ENCODE measurements at regions not wholly inside any gene's neighbourhood (a gene's known extent, or its start where the extent isn't known, plus 50 kb on each side); places are given as distances from the start of the nearest gene placed in this dataset.
"Not testable (repeated sequence)": the region's sequence is repeated elsewhere in the genome, so short reads cannot be mapped to it uniquely, and the experiment has no call there.

DNA sequence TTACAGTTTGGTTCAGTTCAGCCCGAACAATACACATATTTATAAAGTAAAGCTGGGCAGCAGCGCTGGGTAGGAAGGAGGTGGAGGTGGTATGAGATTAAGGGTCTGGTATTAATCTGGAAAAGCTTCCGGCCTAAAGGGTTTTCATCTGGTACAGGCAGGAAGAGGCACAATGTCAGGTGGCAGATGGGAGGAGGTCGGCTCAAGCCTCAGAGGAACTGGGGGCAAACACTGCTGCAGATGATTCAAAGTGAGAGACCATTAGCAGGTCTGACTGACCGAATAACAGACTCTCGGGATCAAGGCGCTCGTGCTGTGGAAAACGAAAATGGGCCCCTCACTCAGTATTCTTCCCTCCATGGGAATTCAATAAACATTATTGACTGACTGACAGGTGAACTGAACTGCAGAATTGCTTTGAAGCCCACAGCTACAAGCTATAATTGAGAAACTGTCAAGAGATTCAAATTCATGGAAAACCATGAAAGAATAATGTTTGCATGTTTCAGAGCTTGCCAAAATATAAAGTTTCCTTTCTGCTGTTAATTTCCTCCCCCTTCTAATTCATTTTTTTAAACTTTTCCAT lies 75.3 kb downstream of the TMEM167A start:
- no peaks in the 10 kb centered on the region for H3K9me3 Mint-ChIP-seq
- H3K27ac Mint-ChIP-seq: no peak overlapping the region
- H3K27me3 Mint-ChIP-seq: no peaks in the 10 kb centered on the region
- CTCF ChIA-PET: no interaction called here
- H3K36me3 Mint-ChIP-seq (ENCODE audit: low read depth): no peaks in the 10 kb centered on the region
- no peaks in the 10 kb centered on the region for H3K4me1 Mint-ChIP-seq
- H3K4me3 Mint-ChIP-seq: no peak overlapping the region
- POLR2A ChIA-PET: no interaction called here
- no peak for DNase-seq

DNA sequence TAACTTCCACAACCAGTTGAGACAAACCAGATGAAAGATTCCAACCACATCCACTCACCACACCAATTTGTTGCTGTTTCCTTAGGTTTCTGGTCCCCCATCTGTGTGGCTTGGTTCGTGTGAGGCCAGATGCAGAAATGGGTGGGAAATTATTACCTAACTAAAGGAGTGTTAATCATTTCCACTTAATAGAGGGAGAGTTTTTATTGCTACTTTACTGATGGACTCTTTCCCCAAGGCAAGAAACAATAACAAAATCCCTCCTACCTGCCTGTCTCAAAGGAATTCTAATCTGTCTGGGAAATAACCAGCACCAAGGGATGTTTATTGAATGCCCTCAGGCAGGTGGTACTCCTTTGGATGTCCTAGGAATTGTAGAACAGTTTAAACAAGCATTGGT lies 76.3 kb downstream of the TMEM167A start:
- Mint-ChIP-seq H3K27ac (no peak overlapping the region), H3K9me3 (no peaks in the 10 kb centered on the region), H3K4me3 (no peak overlapping the region), H3K36me3 (ENCODE audit: low read depth) (no peaks in the 10 kb centered on the region), H3K4me1 (no peaks in the 10 kb centered on the region), H3K27me3 (no peaks in the 10 kb centered on the region)
- no peak for DNase-seq
- POLR2A ChIA-PET: no interaction called here
- CTCF ChIA-PET: no interaction called here

DNA sequence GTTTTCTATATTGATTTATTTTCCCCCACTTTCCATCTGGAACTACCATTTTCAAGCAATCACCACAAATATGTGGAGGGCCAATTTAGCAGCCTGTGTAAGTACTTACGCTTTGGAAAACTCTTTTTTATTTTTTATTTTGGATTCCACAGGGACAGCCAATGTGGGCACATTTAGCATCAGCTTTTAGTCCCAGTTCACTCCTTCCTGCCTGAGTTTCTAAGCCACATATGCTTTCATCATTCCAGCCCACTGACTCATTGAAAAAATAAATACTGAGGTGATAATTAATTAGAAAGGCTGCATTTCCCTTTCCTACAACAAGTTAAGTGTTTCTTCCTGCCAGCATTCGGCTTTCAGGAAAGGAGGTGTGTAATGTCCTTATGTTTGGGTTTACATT lies 76.8 kb downstream of the TMEM167A start:
- Mint-ChIP-seq H3K27ac (no peak overlapping the region), H3K9me3 (no peaks in the 10 kb centered on the region), H3K4me3 (no peak overlapping the region), H3K36me3 (ENCODE audit: low read depth) (no peaks in the 10 kb centered on the region), H3K4me1 (no peaks in the 10 kb centered on the region), H3K27me3 (no peaks in the 10 kb centered on the region)
- DNase-seq: no peak
- ChIA-PET POLR2A (no interaction called here), CTCF (no interaction called here)

DNA sequence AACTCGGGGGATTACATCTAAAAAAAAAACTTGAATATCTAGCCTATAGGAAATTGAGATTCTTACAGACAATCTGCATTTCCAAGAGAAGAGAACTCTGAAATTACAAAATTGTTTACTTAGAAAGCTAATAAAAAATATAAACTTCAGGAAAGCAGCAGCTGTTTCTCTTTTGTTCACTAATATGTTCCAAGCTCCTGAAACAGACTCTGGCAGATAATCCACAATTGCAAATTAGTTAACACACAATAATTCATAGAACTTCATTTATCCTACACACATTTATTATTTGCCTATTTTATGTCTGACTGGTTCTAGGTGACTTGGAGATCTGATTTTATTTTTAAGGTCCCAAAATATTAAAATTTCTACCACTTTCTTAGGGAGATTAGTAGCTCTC lies 83.8 kb downstream of the TMEM167A start:
- POLR2A ChIA-PET: no interaction called here
- no peak for DNase-seq
- CTCF ChIA-PET: no interaction called here
- H3K27me3 Mint-ChIP-seq: no peaks in the 10 kb centered on the region
- no peaks in the 10 kb centered on the region for H3K4me1 Mint-ChIP-seq
- no peak overlapping the region for H3K27ac Mint-ChIP-seq
- no peaks in the 10 kb centered on the region for H3K36me3 Mint-ChIP-seq (ENCODE audit: low read depth)
- H3K9me3 Mint-ChIP-seq: peaks cover 2% of the 10 kb centered on the region
- H3K4me3 Mint-ChIP-seq: no peak overlapping the region

DNA sequence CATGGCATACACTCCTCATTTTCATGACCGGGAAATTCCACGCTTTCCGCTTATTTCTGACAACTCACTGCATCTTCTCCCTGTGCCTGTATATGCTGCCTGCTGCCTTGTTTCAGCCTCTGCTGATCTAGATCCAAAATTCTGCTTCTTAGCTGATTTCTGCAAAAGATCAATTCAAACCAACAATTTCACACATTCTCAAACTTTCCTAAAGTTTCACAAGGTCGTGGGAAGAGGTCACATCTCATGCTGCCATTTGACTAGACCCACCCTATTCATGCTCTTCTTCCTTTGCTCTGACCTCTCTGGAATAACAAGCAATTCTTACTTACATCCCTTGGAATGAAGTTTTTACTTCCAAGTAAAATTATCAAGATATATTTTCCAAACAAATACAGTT lies 84.5 kb downstream of the TMEM167A start:
- H3K4me1 Mint-ChIP-seq: no peaks in the 10 kb centered on the region
- no peak for DNase-seq
- CTCF ChIA-PET: no interaction called here
- H3K4me3 Mint-ChIP-seq: no peak overlapping the region
- H3K36me3 Mint-ChIP-seq (ENCODE audit: low read depth): no peaks in the 10 kb centered on the region
- peaks cover 2% of the 10 kb centered on the region for H3K9me3 Mint-ChIP-seq
- H3K27me3 Mint-ChIP-seq: no peaks in the 10 kb centered on the region
- POLR2A ChIA-PET: no interaction called here
- no peak overlapping the region for H3K27ac Mint-ChIP-seq

DNA sequence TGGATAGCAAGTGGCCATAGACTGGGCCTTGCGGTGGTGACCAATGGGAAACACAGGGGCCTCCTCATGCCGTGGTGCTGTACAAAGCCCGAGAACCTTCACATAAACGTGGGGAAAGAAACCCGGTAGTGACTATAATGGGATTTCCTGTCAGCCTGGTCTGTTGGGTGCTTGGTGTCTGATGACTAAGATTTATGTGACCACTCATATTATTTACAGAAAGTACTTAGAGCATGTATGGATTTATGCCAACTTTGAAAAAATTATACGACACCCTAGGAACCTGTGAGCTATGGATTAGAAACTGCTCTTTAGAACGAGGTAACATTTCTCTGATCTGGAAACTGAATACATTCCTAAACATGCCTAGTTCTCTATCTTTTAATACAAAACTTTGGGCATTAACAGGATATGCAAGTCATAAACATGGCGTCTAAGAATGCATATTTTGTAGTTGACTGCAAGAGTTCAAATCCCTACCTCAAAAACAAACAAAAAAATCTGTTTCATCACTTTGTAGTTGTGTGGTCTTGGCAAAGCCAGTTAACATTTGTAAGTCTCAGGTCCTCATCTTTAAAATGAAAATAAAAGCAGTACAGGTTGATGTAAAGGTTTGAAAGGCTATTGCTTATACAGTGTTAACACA lies 85.4 kb downstream of the TMEM167A start:
- Mint-ChIP-seq H3K27me3 (no peaks in the 10 kb centered on the region), H3K9me3 (peaks cover 2% of the 10 kb centered on the region), H3K36me3 (ENCODE audit: low read depth) (no peaks in the 10 kb centered on the region), H3K4me3 (no peak overlapping the region), H3K4me1 (no peaks in the 10 kb centered on the region), H3K27ac (no peak overlapping the region)
- ChIA-PET CTCF (no interaction called here), POLR2A (no interaction called here)
- no peak for DNase-seq

DNA sequence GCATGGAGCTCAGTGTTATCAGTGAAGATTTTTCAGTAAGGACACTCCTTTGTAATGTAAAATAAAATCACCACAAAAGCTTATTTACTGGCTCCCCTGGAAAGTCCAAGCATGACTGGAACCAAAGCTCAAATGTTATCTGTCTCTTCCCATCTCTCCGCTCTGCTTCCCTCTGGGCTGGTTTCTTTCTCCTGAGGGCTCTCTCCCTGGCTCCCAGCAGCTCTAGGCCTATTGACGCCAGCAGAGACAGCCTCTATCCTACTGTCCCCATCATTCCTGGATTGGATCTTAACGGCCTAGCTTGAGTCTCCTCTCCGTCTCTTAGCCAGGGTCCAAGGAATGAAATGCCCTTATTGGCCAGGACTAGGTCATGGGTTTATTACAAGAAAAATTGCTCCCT lies 86.1 kb downstream of the TMEM167A start:
- no peaks in the 10 kb centered on the region for H3K36me3 Mint-ChIP-seq (ENCODE audit: low read depth)
- H3K27ac Mint-ChIP-seq: no peak overlapping the region
- no peak overlapping the region for H3K4me3 Mint-ChIP-seq
- H3K9me3 Mint-ChIP-seq: peaks cover 2% of the 10 kb centered on the region
- no peak for DNase-seq
- no peaks in the 10 kb centered on the region for H3K4me1 Mint-ChIP-seq
- H3K27me3 Mint-ChIP-seq: no peaks in the 10 kb centered on the region
- ChIA-PET POLR2A (no interaction called here), CTCF (no interaction called here)

DNA sequence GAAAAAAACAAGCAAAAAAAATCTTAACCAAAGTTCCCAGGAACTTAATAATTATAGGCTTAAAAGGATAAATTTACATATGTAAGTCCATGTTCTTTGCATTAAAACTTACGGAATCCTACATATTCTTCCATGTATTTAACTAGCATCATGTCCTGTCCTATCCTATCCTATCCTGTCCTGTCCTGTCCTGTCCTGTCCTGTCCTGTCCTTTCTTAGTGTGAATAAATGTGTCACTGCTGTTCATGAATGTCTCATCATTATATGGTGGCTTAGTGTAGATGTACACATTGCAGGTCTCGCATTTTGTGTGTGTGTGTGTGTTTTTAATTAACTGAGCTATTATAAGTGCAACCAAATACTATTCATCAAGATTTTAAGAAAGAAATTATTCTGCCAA lies 90.0 kb downstream of the TMEM167A start:
- DNase-seq: no peak
- Mint-ChIP-seq H3K36me3 (ENCODE audit: low read depth) (no peaks in the 10 kb centered on the region), H3K27ac (no peak overlapping the region), H3K27me3 (no peaks in the 10 kb centered on the region), H3K4me3 (no peak overlapping the region), H3K9me3 (no peaks in the 10 kb centered on the region), H3K4me1 (no peaks in the 10 kb centered on the region)
- CTCF ChIA-PET: no interaction called here
- POLR2A ChIA-PET: no interaction called here

DNA sequence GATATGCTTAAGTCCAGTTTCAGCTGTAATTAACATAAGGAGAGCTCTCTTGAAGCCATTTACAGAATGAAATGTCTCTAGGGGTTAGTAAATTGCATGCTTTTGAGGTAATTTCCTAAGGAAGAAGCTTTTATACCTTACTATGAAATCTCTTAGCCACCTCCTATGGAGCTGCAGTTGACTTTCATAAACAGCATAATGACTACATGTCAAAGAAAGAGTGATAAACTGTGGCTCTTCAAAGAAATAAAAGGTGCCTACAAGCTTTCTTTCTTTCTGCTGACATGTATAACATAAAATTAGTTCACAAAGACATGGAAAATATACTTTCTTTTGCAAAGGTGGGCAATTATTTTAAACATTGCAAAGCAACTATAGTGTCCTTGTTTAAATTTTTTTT lies 90.8 kb downstream of the TMEM167A start:
- Mint-ChIP-seq H3K27me3 (no peaks in the 10 kb centered on the region), H3K4me3 (no peak overlapping the region), H3K36me3 (ENCODE audit: low read depth) (no peaks in the 10 kb centered on the region), H3K27ac (no peak overlapping the region), H3K4me1 (no peaks in the 10 kb centered on the region), H3K9me3 (no peaks in the 10 kb centered on the region)
- no peak for DNase-seq
- ChIA-PET CTCF (no interaction called here), POLR2A (no interaction called here)

DNA sequence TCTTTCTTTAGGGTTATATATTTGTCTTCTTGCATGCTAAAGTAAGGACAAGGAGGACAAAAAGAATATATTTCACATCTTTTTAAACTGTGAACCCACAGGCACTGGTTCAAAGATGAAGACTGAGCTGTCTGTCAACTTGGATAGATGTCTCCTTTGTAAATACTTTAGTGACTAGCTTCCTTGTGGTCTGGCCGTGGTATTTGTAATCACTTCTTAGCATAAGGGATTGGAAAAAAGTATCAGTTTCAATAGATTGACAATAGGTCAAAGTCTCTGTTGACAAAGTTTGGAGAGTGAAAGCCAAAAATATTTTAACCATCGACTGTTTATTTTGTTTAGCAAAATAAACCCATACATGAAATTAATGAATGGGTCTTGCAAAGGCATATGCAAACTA lies 91.4 kb downstream of the TMEM167A start:
- ChIA-PET CTCF (no interaction called here), POLR2A (no interaction called here)
- H3K27ac Mint-ChIP-seq: no peak overlapping the region
- H3K36me3 Mint-ChIP-seq (ENCODE audit: low read depth): no peaks in the 10 kb centered on the region
- H3K27me3 Mint-ChIP-seq: no peaks in the 10 kb centered on the region
- no peak overlapping the region for H3K4me3 Mint-ChIP-seq
- DNase-seq: no peak
- no peaks in the 10 kb centered on the region for H3K4me1 Mint-ChIP-seq
- no peaks in the 10 kb centered on the region for H3K9me3 Mint-ChIP-seq

DNA sequence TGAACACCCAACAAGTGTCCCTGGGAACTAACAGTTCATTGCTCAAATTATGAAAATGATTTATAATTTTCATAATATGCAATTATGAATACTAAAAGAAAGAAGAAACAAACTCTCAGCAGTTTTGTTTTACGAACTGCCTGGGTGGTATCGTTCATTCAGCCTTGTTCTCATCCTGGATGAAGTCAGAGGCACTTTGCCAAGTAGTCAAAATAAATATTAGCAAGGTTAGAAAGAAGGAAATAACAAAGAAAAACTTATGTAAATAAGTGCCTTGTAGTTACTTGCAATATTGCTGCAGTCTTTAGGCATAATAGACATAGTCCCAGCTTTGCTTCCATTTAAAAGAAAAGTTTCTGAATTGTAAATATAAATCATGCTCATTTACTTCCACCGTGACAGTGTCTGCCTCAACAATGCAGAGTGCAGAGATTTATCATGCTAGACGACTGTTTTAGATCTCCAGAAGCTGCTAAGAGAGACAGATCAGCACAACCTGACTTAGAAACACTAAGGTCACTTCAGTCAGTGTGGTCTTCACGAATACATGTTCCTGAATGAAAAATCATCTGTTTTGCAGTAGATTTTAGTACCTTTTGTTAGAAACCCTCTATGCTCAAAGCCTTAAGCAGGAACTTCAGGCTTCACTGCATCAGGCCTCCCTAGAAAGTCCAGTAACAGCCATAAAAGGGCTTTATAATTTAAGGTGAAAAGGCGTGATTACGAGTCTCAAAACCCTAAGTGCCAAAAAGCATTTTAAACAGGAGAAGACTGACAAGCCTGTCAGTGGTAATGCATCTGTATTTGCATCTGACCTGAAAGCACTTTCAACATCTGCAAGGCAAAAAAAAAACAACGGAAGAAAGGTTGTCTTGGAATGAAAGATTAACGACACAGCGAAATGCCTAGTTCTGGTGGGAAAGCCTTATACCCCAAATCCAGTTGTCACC lies 92.1 kb downstream of the TMEM167A start:
- POLR2A ChIA-PET: no interaction called here
- Mint-ChIP-seq H3K9me3 (no peaks in the 10 kb centered on the region), H3K36me3 (ENCODE audit: low read depth) (no peaks in the 10 kb centered on the region), H3K4me1 (no peaks in the 10 kb centered on the region), H3K27ac (no peak overlapping the region), H3K4me3 (no peak overlapping the region), H3K27me3 (no peaks in the 10 kb centered on the region)
- CTCF ChIA-PET: no interaction called here
- no peak for DNase-seq

DNA sequence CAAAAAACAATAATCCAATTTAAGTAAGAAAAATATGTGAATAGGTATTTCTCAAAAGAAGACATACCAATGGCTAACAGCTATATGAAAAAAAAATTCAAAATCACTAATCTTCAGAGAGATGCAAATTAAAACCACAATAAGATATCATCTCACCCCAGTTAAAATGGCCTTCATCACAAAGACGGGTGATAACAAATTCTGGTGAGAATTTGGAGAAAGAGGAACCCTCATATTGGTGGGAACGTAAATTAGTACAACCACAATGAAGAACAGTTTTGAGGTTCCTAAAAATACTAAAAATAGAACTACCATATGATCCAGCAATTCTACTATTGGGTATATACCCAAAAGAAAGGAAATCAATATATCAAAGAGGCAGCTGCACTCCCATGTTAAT lies 94.3 kb downstream of the TMEM167A start:
- CTCF ChIA-PET: no interaction called here
- H3K36me3 Mint-ChIP-seq (ENCODE audit: low read depth): no peaks in the 10 kb centered on the region

DNA sequence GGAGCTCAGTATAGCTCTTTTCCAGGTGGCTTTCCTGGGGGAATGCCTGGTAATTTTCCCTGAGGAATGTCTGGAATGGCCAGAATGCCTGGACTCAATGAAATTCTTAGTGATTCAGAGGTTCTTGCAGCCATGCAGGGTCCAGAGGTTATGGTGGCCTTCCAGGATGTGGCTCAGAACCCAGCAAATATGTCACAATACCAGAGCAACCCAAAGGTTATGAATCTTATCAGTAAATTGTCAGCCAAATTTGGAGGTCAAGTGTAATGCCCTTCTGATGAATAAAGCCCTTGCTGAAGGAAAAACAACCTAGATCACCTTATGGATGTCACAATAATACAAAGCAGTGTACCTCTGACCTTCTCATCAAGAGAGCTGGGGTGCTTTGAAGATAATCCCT lies 100.3 kb downstream of the TMEM167A start:
- H3K4me1 Mint-ChIP-seq; POLR2A ChIA-PET; H3K36me3 Mint-ChIP-seq (ENCODE audit: low read depth); H3K27ac Mint-ChIP-seq; DNase-seq; H3K27me3 Mint-ChIP-seq; H3K4me3 Mint-ChIP-seq; CTCF ChIA-PET: not testable (repeated sequence)
- H3K9me3 Mint-ChIP-seq: peaks cover 22% of the 10 kb centered on the region

More for the DNA sequence above, 94.3 kb downstream of the TMEM167A start:
- no peak overlapping the region for H3K27ac Mint-ChIP-seq
- H3K4me1 Mint-ChIP-seq: no peaks in the 10 kb centered on the region
- DNase-seq: no peak
- POLR2A ChIA-PET: no interaction called here
- no peaks in the 10 kb centered on the region for H3K27me3 Mint-ChIP-seq
- H3K4me3 Mint-ChIP-seq: no peak overlapping the region
- H3K9me3 Mint-ChIP-seq: no peaks in the 10 kb centered on the region

DNA sequence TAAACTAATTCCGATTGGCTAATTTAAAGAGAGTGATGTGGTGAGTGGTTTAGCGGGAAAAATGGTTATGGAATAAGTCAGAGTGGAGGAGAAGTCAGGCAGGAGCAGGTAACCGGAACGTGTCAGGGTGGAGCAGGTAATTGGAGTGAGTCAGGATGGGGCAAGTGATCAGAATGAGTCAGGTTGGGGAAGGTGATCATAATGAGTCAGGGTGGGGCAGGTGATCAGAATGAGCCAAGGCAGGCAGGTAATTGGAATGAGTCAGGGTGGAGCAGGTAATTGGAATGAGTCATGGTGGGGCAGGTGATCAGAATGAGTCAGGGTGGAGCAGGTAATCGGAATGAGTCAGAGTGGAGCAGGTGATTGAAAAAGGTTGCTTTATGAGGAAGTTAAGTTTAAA lies 101.4 kb downstream of the TMEM167A start:
- POLR2A ChIA-PET: no interaction called here
- DNase-seq: no peak
- Mint-ChIP-seq H3K27ac (no peak overlapping the region), H3K4me1 (no peaks in the 10 kb centered on the region), H3K9me3 (peaks cover 25% of the 10 kb centered on the region), H3K4me3 (no peak overlapping the region), H3K36me3 (ENCODE audit: low read depth) (peaks cover 3% of the 10 kb centered on the region), H3K27me3 (no peaks in the 10 kb centered on the region)
- CTCF ChIA-PET: no interaction called here
